Uterus (tissue), 2 donors: ENCODE measurements at regions not wholly inside any gene's neighbourhood (a gene's known extent, or its start where the extent isn't known, plus 50 kb on each side); places are given as distances from the start of the nearest gene placed in this dataset.

Experiments used
- CTCF ChIP-seq, 4 experiments: fragments of 200-600 bp in 2 of 4; fragments of 450-650 bp in 2 of 4; sonication (generic) in 2 of 4; IDR thresholded peaks; one replicate each; pipeline ENCODE4 v1.5.1; 2016 to 2019; ENCODE audit warnings: antibody characterized with exemption in 4 of 4, mild to moderate bottlenecking in 2 of 4, moderate library complexity in 1 of 4
- POLR2A ChIP-seq, 2 donors: fragments of 450-650 bp; IDR thresholded peaks; one replicate each; pipeline ENCODE4 v1.6.1; 2016; ENCODE audit warnings: antibody characterized with exemption in 2 of 2, mild to moderate bottlenecking in 1 of 2, moderate library complexity in 1 of 2

- TF ChIP-seq CTCF (IDR thresholded peaks at IDR 0.05) (no peak), POLR2A (IDR thresholded peaks at IDR 0.05) (no peak)
Observed at GRCh38 chr5:144771802-144772201, 601.1 kb downstream of the KCTD16 start.
